Activated CD8-positive, alpha-beta T cell treated with anti-CD3 and anti-CD28 coated beads for 36 hours (primary cell): ENCODE measurements at regions not wholly inside any gene's neighbourhood (a gene's known extent, or its start where the extent isn't known, plus 50 kb on each side); places are given as distances from the start of the nearest gene placed in this dataset.
"Not testable (repeated sequence)": the region's sequence is repeated elsewhere in the genome, so short reads cannot be mapped to it uniquely, and the experiment has no call there.

Source experiments
- ATAC-seq: fragments of 200-7000 bp; cut with Tn5 transposase; one replicate; pipeline ENCODE4 v1.10.0; 2021; ENCODE audit warnings: mild to moderate bottlenecking, moderate library complexity
- CTCF ChIA-PET: fragments of 350-600 bp; sonication (Branson Sonifier 250); formaldehyde crosslinking; loops from one replicate; lab custom pipeline; 2021; ENCODE audit warnings: antibody characterized with exemption; lab: Charles Lee
- POLR2A ChIA-PET: fragments of 350-600 bp; sonication (Branson Sonifier 250); formaldehyde crosslinking; loops from one replicate; lab custom pipeline; 2021; ENCODE audit warnings: antibody characterized with exemption; lab: Charles Lee
- DNase-seq: peaks from one replicate; pipeline ENCODE4 v3.0.0-alpha.2; 2020
- H3K27ac Mint-ChIP-seq: one replicate; pipeline ENCODE4 v1.8.0; 2021; ENCODE audit warnings: mild to moderate bottlenecking, mixed read lengths
- H3K27me3 Mint-ChIP-seq: one replicate; pipeline ENCODE4 v1.8.0; 2021; ENCODE audit warnings: mixed read lengths
- H3K36me3 Mint-ChIP-seq: one replicate; pipeline ENCODE4 v1.8.0; 2021; ENCODE audit warnings: low read depth, mixed read lengths
- H3K4me1 Mint-ChIP-seq: one replicate; pipeline ENCODE4 v1.8.0; 2021; ENCODE audit warnings: low read depth, mixed read lengths
- H3K4me3 Mint-ChIP-seq: one replicate; pipeline ENCODE4 v1.8.0; 2021; ENCODE audit warnings: mild to moderate bottlenecking, moderate library complexity, mixed read lengths
- H3K9me3 Mint-ChIP-seq: one replicate; pipeline ENCODE4 v1.8.0; 2021; ENCODE audit warnings: mixed read lengths
- CTCF ChIP-seq: fragments of 200-600 bp; IDR thresholded peaks from one replicate; pipeline ENCODE4 v1.8.0; 2022; ENCODE audit warnings: antibody characterized with exemption, mild to moderate bottlenecking
- intact Hi-C: fragments of 100-400 bp; cut with micrococcal nuclease; formaldehyde crosslinking; loops from one replicate; pipeline ENCODE4 v1.10.0; 2022

GRCh38 chr3:8355346-8355745 lies 146.3 kb upstream of the LMCD1 start:
- no peaks in the 10 kb centered on the region for H3K27me3 Mint-ChIP-seq
- no peak for TF ChIP-seq CTCF
- peaks cover 14% of the 10 kb centered on the region for H3K9me3 Mint-ChIP-seq
- DNase-seq, result no peak
- CTCF ChIA-PET, result interaction anchor here (0.9 kb wide), 1 partner anchor 16 kb away, joined by 3 read pairs; no protein-coding TSS in a partner anchor
- intact Hi-C loops, result no loop called here
- ATAC-seq, result no peak
- H3K36me3 Mint-ChIP-seq, result peaks cover 15% of the 10 kb centered on the region
- peaks cover 46% of the 10 kb centered on the region for H3K4me1 Mint-ChIP-seq
- POLR2A ChIA-PET, result no interaction called here
- H3K27ac Mint-ChIP-seq, result peak overlapping the region; percentile 1
- no peak overlapping the region for H3K4me3 Mint-ChIP-seq

- CTCF ChIA-PET, result interaction anchor here (1.0 kb wide), 1 partner anchor 61 kb away, joined by 5 read pairs; no protein-coding TSS in a partner anchor
- H3K4me3 Mint-ChIP-seq, ATAC-seq, DNase-seq, intact Hi-C loops, POLR2A ChIA-PET, H3K27me3 Mint-ChIP-seq: not testable (repeated sequence)
- peaks cover 14% of the 10 kb centered on the region for H3K9me3 Mint-ChIP-seq
- H3K36me3 Mint-ChIP-seq, result peaks cover 15% of the 10 kb centered on the region
- peaks cover 46% of the 10 kb centered on the region for H3K4me1 Mint-ChIP-seq
- H3K27ac Mint-ChIP-seq, result peak overlapping the region; percentile 87
Observed at GRCh38 chr3:8356066-8356465, 145.6 kb upstream of the LMCD1 start.

DNA sequence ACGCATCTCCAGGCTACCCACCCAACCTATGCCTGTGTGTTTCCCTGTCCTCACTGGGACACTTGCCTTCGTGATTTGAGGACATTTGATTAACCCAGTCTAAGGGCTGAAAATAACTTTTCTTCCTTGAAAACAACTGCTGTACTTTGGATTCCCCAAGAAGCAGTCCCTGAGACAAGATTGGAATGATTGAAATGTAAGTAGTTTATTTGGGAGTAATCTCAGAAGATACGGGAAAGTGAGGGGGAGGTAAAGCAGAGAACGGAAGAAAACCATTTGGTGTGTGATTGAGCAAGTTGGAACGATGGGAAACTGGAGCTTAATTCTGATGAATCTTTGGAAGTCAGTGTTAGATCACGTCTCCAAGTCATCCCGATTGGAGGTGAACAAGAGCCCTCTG lies 143.8 kb upstream of the LMCD1 start:
- peak overlapping the region; percentile 87 for H3K27ac Mint-ChIP-seq
- H3K36me3 Mint-ChIP-seq, result peaks cover 16% of the 10 kb centered on the region

GRCh38 chr3:8359133-8359532 lies 142.5 kb upstream of the LMCD1 start:
- peaks cover 20% of the 10 kb centered on the region for H3K9me3 Mint-ChIP-seq
- intact Hi-C loops, result no loop called here
- H3K4me3 Mint-ChIP-seq, result no peak overlapping the region
- POLR2A ChIA-PET, result no interaction called here
- TF ChIP-seq CTCF, result no peak
- H3K36me3 Mint-ChIP-seq, result peaks cover 16% of the 10 kb centered on the region
- DNase-seq (no peak), ATAC-seq (no peak)
- peaks cover 42% of the 10 kb centered on the region for H3K4me1 Mint-ChIP-seq
- no peak overlapping the region for H3K27ac Mint-ChIP-seq
- CTCF ChIA-PET, result interaction anchor here (1.2 to 1.4 kb wide), 2 partner anchors 8 to 35 kb away, joined by 3 read pairs; no protein-coding TSS in a partner anchor
- no peaks in the 10 kb centered on the region for H3K27me3 Mint-ChIP-seq

More for the DNA sequence above, 143.8 kb upstream of the LMCD1 start:
- POLR2A ChIA-PET, result no interaction called here
- peaks cover 44% of the 10 kb centered on the region for H3K4me1 Mint-ChIP-seq
- no peak for TF ChIP-seq CTCF
- CTCF ChIA-PET, result interaction anchor here (1.2 to 1.4 kb wide), 2 partner anchors 10 to 33 kb away, joined by 3 read pairs; no protein-coding TSS in a partner anchor
- no peak overlapping the region for H3K4me3 Mint-ChIP-seq
- H3K9me3 Mint-ChIP-seq, result peaks cover 20% of the 10 kb centered on the region
- no peak for ATAC-seq
- DNase-seq, result no peak
- H3K27me3 Mint-ChIP-seq, result no peaks in the 10 kb centered on the region
- intact Hi-C loops, result no loop called here

GRCh38 chr3:8363200-8363599 lies 138.4 kb upstream of the LMCD1 start:
- CTCF ChIA-PET, result no interaction called here
- no peak overlapping the region for H3K27ac Mint-ChIP-seq

More at GRCh38 chr3:8363200-8363599, 138.4 kb upstream of the LMCD1 start:
- DNase-seq, result no peak
- Mint-ChIP-seq H3K9me3 (peaks cover 15% of the 10 kb centered on the region), H3K4me1 (peaks cover 14% of the 10 kb centered on the region), H3K4me3 (no peak overlapping the region), H3K27me3 (no peaks in the 10 kb centered on the region), H3K36me3 (peaks cover 11% of the 10 kb centered on the region)
- no peak for ATAC-seq
- TF ChIP-seq CTCF, result no peak
- intact Hi-C loops, result no loop called here
- POLR2A ChIA-PET, result no interaction called here
